ACC112 (cell line): ENCODE measurements at regions not wholly inside any gene's neighbourhood (a gene's known extent, or its start where the extent isn't known, plus 50 kb on each side); places are given as distances from the start of the nearest gene placed in this dataset.

Source experiments
- H2AFZ ChIP-seq: fragments of 200-600 bp; sonication (generic); one replicate; pipeline ENCODE4 v1.6.0; 2017; ENCODE audit warnings: antibody characterized with exemption, low read length; ENCODE audit not compliant: unreplicated experiment
- H3K27ac ChIP-seq: fragments of 200-600 bp; sonication (generic); 2 replicates; pipeline ENCODE4 v1.5.1; 2014; ENCODE audit warnings: low read depth, mild to moderate bottlenecking, antibody characterized with exemption, low read length, moderate library complexity
- H3K27me3 ChIP-seq: fragments of 200-600 bp; sonication (generic); 2 replicates; pipeline ENCODE4 v1.6.1; 2014; ENCODE audit warnings: mild to moderate bottlenecking, antibody characterized with exemption, low read length, moderate library complexity, mixed read lengths; ENCODE audit not compliant: insufficient read depth
- H3K36me3 ChIP-seq: fragments of 200-600 bp; sonication (generic); 2 replicates; pipeline ENCODE4 v1.6.1; 2016; ENCODE audit warnings: mild to moderate bottlenecking, antibody characterized with exemption, low read length, moderate library complexity, mixed read lengths; ENCODE audit not compliant: insufficient read depth
- H3K4me1 ChIP-seq: fragments of 200-600 bp; sonication (generic); one replicate; pipeline ENCODE4 v1.6.1; 2016; ENCODE audit warnings: low read length, mixed read lengths; ENCODE audit not compliant: insufficient read depth, unreplicated experiment, control insufficient read depth
- H3K4me3 ChIP-seq: fragments of 200-600 bp; sonication (generic); 2 replicates; pipeline ENCODE4 v1.5.1; 2014; ENCODE audit warnings: mild to moderate bottlenecking, low read depth, low read length
- H3K79me2 ChIP-seq: fragments of 200-600 bp; sonication (generic); one replicate; pipeline ENCODE4 v1.6.0; 2016; ENCODE audit warnings: low read length; ENCODE audit not compliant: control insufficient read depth, unreplicated experiment, insufficient read depth

DNA sequence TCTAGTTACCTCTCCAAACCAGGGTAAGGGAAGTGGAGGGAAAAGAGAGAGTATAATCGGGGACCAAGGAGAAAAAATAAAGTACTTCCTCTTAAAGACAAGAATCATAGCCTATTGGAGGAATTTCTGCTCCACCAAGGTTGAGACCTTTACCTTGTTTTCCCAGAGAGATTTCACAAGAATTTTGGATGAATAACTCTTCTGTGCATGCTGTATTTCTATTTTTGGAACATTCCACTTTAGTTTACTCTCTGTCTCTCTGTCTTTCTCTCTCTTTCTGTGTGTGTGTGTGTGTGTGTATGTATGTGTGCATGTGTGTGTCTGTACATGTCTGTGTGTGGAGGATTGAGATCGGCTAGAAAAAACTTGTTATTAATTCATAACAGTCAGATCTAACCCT, 318.4 kb upstream of the RGS18 start:
- Histone ChIP-seq H3K36me3 (no peaks in the 10 kb centered on the region), H2AFZ (no peak overlapping the region), H3K27ac (peak overlapping the region; percentile 52), H3K27me3 (no peaks in the 10 kb centered on the region), H3K79me2 (no peaks in the 10 kb centered on the region), H3K4me3 (peak overlapping the region; percentile 3; the same call in 1 of the 2 replicates), H3K4me1 (peaks cover 10% of the 10 kb centered on the region)

DNA sequence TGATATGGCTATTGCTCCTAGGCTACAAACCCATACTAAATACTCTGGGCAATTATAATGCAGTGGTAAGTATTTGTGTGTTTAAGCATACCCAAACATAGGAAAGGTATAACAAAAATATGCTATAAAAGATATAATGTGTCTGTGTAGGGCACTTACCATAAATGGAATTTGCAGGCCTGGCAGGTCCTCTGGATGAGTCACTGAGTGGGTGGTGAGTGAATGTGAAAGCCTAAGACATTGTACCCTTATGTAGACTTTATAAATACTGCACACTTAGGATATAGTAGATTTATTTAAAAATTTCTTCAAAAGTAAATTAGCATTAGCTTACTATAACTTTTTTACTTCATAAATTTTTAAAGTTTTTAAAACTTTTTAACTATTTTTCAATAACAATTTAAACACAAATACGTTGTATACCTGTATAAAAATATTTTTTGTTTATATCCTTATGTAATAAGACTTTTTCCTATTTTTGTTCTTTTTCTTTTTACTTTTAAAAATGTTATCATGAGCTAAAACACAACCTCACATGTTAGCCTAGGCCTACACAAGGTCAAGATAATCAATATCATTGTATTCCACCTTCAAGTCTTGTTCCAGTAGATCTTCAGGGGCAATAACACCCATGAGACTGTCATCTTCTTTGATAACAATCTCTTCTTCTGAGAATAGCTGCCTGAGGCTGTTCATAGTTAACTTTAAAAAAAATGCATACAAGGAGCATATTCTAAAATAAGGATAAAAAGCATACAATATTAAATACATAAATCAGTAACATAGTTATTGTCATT, 306.3 kb upstream of the RGS18 start:
- Histone ChIP-seq H3K4me1 (no peaks in the 10 kb centered on the region), H3K27ac (no peak overlapping the region), H3K4me3 (no peak overlapping the region), H3K27me3 (no peaks in the 10 kb centered on the region), H3K36me3 (no peaks in the 10 kb centered on the region), H2AFZ (no peak overlapping the region), H3K79me2 (no peaks in the 10 kb centered on the region)

DNA sequence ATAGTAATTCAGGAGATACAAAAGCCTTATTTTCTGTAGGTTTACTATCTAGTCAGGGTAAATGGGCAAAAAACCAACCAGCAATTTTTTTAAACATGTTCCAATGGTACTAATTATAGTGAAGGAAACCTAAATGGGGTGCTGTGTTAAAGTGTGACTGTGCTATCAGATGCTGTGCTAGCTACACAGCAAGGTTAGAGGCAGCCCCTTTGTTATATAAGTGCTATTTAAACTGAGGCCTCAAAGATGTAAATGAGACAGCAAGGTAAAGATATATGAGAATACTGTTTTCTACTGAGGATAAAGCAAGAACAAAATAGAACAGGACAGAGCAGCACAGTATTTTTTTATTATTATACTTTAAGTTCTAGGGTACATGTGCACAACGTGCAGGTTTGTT, 305.4 kb upstream of the RGS18 start:
- no peaks in the 10 kb centered on the region for H3K79me2 ChIP-seq
- H3K4me3 ChIP-seq: no peak overlapping the region
- no peaks in the 10 kb centered on the region for H3K36me3 ChIP-seq
- H3K27ac ChIP-seq: no peak overlapping the region
- no peak overlapping the region for H2AFZ ChIP-seq
- no peaks in the 10 kb centered on the region for H3K4me1 ChIP-seq
- H3K27me3 ChIP-seq: no peaks in the 10 kb centered on the region

DNA sequence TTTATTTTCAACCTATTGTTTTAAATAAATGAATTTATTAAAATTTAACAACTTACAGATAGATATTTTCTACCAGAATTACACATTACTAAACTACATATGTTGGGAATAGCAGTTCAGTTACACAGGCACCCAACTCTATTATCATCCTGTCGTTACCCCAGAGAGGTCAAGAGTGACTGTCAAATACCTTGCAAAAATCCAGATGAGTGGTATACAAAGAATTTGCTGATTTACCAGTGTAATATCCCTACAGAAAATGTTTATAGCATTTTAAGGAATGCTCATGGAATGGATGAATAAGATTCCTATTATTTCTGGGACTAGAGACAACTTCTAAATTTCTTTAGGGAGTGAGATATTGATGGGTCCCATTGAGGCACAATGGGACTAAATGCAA, 300.7 kb upstream of the RGS18 start:
- Histone ChIP-seq H3K36me3 (no peaks in the 10 kb centered on the region), H3K79me2 (no peaks in the 10 kb centered on the region), H3K27ac (no peak overlapping the region), H3K27me3 (no peaks in the 10 kb centered on the region), H3K4me1 (no peaks in the 10 kb centered on the region), H2AFZ (no peak overlapping the region), H3K4me3 (no peak overlapping the region)

DNA sequence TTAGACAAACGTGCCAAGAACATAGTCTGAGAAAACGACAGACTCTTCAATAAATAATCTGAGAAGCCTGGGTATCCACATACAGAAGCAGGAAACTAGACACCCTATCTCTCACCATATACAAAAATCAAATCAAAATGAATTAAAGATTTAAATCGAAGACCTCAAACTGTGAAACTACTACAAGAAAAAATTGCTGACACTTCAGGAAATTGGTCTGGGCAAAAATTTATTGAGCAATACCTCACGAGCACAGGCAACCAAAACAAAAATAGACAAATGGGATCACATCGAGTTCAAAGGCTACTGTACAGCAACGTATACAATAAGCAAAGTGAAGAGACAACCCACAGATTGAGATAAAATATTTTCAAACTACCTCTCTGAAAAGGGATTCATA, 292.8 kb upstream of the RGS18 start:
- Histone ChIP-seq H3K4me3 (no peak overlapping the region), H3K79me2 (no peaks in the 10 kb centered on the region), H2AFZ (no peak overlapping the region)

DNA sequence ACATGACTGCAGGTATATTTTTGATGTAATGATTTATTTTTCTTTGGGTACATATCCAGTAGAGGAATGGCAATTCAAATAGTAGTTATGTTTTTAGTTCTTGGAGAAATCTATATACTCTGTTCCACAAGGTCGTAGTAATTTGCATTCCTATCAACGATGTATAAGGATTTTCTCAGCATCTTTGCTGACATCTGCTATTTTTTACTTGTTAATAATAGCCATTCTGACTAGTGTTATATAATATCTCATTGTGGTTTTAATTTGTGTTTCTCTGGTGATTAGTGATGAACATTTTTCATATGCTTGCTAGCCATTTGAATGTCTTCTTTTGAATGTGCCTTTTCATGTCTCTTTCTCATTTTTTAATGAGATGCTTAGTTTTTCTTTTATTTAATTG, 292.1 kb upstream of the RGS18 start:
- Histone ChIP-seq H3K79me2 (no peaks in the 10 kb centered on the region), H3K27ac (no peak overlapping the region), H3K36me3 (no peaks in the 10 kb centered on the region), H3K4me3 (no peak overlapping the region), H3K4me1 (no peaks in the 10 kb centered on the region), H2AFZ (no peak overlapping the region), H3K27me3 (no peaks in the 10 kb centered on the region)

More for the DNA sequence above, 292.8 kb upstream of the RGS18 start:
- Histone ChIP-seq H3K27ac (no peak overlapping the region), H3K4me1 (no peaks in the 10 kb centered on the region), H3K36me3 (no peaks in the 10 kb centered on the region), H3K27me3 (no peaks in the 10 kb centered on the region)

DNA sequence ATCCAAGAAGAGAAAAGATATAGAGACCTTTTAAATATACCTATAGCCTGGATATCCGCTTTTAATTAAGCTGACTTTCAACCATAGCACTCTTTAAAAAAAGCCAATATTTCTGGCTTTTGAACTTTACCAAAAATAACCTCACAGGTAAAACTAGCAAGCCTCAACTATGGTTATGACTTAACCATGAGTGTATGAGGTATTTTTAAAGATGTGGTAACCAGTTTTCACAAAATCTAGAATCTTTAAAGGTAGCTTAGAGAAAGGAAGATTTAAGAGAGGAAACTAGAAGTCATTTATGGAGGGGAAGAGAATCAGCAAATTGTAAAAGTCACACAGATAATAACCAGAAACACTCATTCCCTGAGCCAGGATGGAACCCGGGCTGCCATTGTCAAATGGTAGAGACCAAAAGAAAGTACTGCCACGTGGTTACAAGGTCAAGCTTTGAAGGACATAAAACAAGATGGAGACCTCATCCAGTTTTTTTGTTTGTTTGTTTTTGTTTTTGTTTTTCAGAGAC, 288.4 kb upstream of the RGS18 start:
- H3K4me1 ChIP-seq: no peaks in the 10 kb centered on the region
- no peak overlapping the region for H3K27ac ChIP-seq
- H3K79me2 ChIP-seq: no peaks in the 10 kb centered on the region
- H2AFZ ChIP-seq: no peak overlapping the region
- no peak overlapping the region for H3K4me3 ChIP-seq
- H3K27me3 ChIP-seq: no peaks in the 10 kb centered on the region
- no peaks in the 10 kb centered on the region for H3K36me3 ChIP-seq

DNA sequence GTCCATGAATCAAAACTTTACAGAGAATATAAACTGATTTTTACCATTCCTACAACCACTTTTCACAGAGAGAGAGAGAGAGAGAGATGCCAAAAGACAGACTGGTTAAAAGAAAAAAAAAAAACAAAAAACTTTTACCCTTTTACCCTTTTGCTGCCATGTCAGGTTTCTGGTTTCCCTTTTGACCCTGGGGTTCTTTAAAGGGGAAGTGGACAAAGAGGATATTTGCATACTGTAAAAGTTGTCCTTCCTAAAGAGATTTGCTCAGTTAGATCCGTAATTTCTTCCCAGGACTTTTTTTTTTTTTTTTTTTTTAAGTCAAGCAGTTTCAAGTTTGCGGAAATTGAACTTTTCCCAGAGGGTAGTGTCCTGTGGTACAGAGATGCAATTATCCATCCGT, 287.8 kb upstream of the RGS18 start:
- H3K36me3 ChIP-seq: no peaks in the 10 kb centered on the region
- no peak overlapping the region for H2AFZ ChIP-seq
- no peaks in the 10 kb centered on the region for H3K27me3 ChIP-seq
- no peak overlapping the region for H3K4me3 ChIP-seq
- H3K4me1 ChIP-seq: no peaks in the 10 kb centered on the region
- no peaks in the 10 kb centered on the region for H3K79me2 ChIP-seq
- no peak overlapping the region for H3K27ac ChIP-seq

DNA sequence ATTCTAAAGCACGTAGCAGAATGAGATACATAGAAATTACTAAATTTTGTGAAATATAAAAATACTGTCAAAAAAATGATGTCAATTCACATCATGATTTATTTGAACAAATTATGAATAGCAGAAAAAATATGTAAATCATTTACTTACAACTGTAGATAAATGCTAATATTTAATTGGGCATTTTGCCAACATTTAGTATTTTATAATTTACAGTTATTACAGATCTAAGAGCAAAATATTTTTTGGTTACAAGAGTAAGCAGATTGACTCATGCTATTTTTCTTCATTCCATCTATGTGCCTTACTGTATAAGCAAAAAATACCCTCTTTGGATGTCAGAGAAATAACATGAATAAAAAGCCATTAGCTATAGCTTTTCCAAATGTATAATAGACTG, 282.3 kb upstream of the RGS18 start:
- no peak overlapping the region for H3K27ac ChIP-seq
- H3K79me2 ChIP-seq: no peaks in the 10 kb centered on the region
- no peak overlapping the region for H3K4me3 ChIP-seq
- no peak overlapping the region for H2AFZ ChIP-seq
- H3K36me3 ChIP-seq: no peaks in the 10 kb centered on the region
- H3K4me1 ChIP-seq: no peaks in the 10 kb centered on the region
- H3K27me3 ChIP-seq: no peaks in the 10 kb centered on the region

DNA sequence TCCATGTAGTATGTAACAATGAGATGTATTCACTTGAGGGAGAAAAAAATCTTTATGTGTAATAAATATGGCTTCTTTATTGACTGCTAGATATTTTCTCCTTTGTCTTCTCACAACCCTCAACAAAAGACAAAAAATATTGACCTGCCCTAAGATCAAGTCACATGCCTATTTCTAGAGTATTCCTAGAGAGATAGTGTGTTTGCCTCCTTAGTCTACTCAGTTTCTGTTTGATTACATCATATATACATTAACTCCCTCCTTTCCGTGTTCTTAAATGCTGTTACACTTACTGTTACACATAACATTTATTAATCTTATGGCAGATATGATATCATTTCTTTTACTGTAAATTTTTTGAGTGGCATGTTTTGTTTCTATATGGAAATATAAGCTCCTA, 281.6 kb upstream of the RGS18 start:
- H3K36me3 ChIP-seq: no peaks in the 10 kb centered on the region
- H3K27me3 ChIP-seq: no peaks in the 10 kb centered on the region
- H3K4me3 ChIP-seq: no peak overlapping the region
- no peak overlapping the region for H2AFZ ChIP-seq
- no peaks in the 10 kb centered on the region for H3K4me1 ChIP-seq
- no peak overlapping the region for H3K27ac ChIP-seq
- H3K79me2 ChIP-seq: no peaks in the 10 kb centered on the region

DNA sequence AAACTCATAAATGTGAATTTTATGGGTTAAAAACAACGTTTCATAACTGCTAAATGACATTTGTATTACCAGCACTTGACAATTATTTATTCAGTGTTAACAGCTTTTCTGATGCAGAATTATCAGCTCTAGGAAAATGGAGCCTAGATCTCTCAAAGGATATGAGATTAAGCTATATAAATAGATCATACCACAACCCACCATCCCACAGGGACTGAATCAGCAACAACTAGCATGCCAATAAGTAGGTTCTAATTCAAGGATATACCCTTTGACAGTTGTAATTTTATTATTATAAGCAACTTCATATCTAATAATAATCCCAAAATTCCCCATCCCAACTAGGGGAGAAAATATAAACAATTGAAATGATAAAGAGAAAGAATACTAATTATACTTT, 275.4 kb upstream of the RGS18 start:
- H2AFZ ChIP-seq: no peak overlapping the region

More for the DNA sequence above, 275.4 kb upstream of the RGS18 start:
- Histone ChIP-seq H3K27me3 (no peaks in the 10 kb centered on the region), H3K4me1 (peaks cover 3% of the 10 kb centered on the region), H3K27ac (no peak overlapping the region), H3K36me3 (no peaks in the 10 kb centered on the region), H3K4me3 (no peak overlapping the region), H3K79me2 (no peaks in the 10 kb centered on the region)
